ENCODE measurements at regions not wholly inside any gene's neighbourhood (a gene's known extent, or its start where the extent isn't known, plus 50 kb on each side); places are given as distances from the start of the nearest gene placed in this dataset.

DNA sequence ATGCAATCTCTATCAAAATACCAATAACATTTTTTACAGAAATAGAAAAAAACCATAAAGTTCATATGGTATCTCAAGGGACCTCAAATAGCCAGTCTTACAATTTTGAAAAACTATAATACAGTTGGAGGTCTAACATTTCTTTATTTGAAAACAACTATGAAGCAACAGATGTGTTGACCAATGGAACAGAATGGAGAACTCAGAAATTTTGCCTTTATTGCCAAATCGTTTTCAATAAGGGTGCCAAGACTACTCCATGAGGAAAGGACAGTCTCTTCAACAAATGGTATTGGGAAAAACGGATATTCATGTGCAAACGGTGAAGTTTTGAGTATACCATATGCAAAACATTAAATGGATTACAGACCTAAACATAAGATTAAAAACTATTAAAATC lies 470.8 kb upstream of the DPP6 start:
- FAIRE-seq, result no peak
- no peak for TF ChIP-seq TAF1 (IDR thresholded peaks at IDR 0.05; ENCODE audit: borderline replicate concordance, low read depth, low read length)
- no peak for DNase-seq (ENCODE audit: insufficient read length)

GRCh38 chr7:153584132-153584531 lies 468.1 kb upstream of the DPP6 start:
- DNase-seq (ENCODE audit: insufficient read length), result no peak
- FAIRE-seq, result no peak
- no peak for TF ChIP-seq POLR2A (IDR thresholded peaks at IDR 0.05; ENCODE audit: low read depth, low read length)
- no peak for TF ChIP-seq POLR2AphosphoS5 (IDR thresholded peaks at IDR 0.05; ENCODE audit: low read depth, low read length)
- TF ChIP-seq TAF1 (IDR thresholded peaks at IDR 0.05; ENCODE audit: borderline replicate concordance, low read depth, low read length), result no peak

GRCh38 chr7:153588586-153588985 lies 463.6 kb upstream of the DPP6 start:
- TF ChIP-seq POLR2A (IDR thresholded peaks at IDR 0.05; ENCODE audit: low read depth, low read length), result no peak
- TF ChIP-seq POLR2AphosphoS5 (IDR thresholded peaks at IDR 0.05; ENCODE audit: low read depth, low read length), result no peak
- no peak for TF ChIP-seq TAF1 (IDR thresholded peaks at IDR 0.05; ENCODE audit: borderline replicate concordance, low read depth, low read length)
- DNase-seq (ENCODE audit: insufficient read length) (no peak), FAIRE-seq (no peak)

DNA sequence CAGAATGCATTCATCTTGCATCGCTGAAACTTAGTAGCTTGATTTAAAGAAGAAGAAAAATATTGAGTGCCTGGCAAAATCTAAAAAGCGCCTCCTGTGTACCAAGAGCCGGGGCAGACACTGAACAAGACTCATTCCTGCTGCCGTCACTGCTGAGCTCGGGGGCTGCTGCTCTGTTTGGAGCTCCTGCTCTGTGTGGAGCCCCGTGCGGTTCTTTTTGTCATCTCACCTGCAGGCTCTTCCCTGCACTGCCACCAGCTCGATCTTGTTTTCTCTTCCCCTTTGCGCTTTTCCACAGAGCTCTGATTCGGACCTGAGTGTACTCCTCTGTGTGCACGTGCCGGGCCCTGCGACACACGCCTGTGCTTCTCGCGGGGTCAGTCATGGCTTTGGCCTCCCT lies 462.1 kb upstream of the DPP6 start:
- no peak for FAIRE-seq
- TF ChIP-seq POLR2AphosphoS5 (IDR thresholded peaks at IDR 0.05; ENCODE audit: low read depth, low read length) (no peak), TAF1 (IDR thresholded peaks at IDR 0.05; ENCODE audit: borderline replicate concordance, low read depth, low read length) (no peak), POLR2A (IDR thresholded peaks at IDR 0.05; ENCODE audit: low read depth, low read length) (no peak)
- no peak for DNase-seq (ENCODE audit: insufficient read length)

DNA sequence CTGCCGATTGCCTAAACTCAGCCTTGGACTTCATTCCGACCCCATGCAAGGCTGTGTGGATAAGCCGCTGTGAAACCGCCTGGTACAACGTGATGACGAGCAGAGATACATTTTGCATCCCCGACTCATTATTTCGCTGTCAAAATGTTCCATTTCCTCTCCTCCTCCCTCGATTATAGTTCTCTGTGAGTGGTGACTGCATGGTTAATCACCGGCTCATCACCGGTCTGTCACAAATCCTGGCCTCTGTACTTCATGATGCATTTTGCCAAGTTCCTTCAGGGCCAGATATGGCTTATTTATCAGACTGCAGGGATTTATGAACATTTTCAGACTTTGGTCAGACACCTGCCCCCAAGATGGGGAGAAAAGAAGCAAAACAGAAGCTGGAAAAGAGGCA lies 461.6 kb upstream of the DPP6 start:
- no peak for DNase-seq (ENCODE audit: insufficient read length)
- no peak for TF ChIP-seq POLR2A (IDR thresholded peaks at IDR 0.05; ENCODE audit: low read depth, low read length)
- TF ChIP-seq TAF1 (IDR thresholded peaks at IDR 0.05; ENCODE audit: borderline replicate concordance, low read depth, low read length), result no peak
- TF ChIP-seq POLR2AphosphoS5 (IDR thresholded peaks at IDR 0.05; ENCODE audit: low read depth, low read length), result no peak
- FAIRE-seq, result no peak

GRCh38 chr7:153607354-153607753 lies 444.8 kb upstream of the DPP6 start:
- TF ChIP-seq TAF1 (IDR thresholded peaks at IDR 0.05; ENCODE audit: borderline replicate concordance, low read depth, low read length) (no peak), POLR2AphosphoS5 (IDR thresholded peaks at IDR 0.05; ENCODE audit: low read depth, low read length) (no peak)
- no peak for DNase-seq (ENCODE audit: insufficient read length)
- no peak for FAIRE-seq

GRCh38 chr7:153616711-153617325 lies 435.4 kb upstream of the DPP6 start:
- FAIRE-seq (no peak), DNase-seq (ENCODE audit: insufficient read length) (no peak)
- TF ChIP-seq TAF1 (IDR thresholded peaks at IDR 0.05; ENCODE audit: borderline replicate concordance, low read depth, low read length), result no peak
- TF ChIP-seq POLR2A (IDR thresholded peaks at IDR 0.05; ENCODE audit: low read depth, low read length), result no peak
- TF ChIP-seq POLR2AphosphoS5 (IDR thresholded peaks at IDR 0.05; ENCODE audit: low read depth, low read length), result no peak

DNA sequence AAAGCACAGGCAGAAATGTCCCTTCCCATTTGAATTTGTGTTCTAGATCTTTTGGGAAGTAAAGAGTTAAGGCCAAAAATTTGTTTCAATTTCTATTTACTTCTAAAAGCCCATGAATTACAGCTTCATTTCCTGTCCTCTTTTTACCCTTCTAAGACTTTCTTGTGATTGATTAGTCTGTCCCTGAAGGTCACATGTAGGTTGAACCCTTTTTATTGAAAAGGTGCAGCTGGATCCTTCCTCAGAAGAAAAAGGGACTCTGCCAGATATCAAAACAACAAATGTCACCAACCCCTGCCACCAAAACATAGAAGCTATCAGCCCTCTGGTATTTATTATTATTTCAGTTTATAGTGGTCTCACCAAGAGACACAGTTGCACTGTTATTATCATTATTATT lies 424.9 kb upstream of the DPP6 start:
- FAIRE-seq (no peak), DNase-seq (ENCODE audit: insufficient read length) (no peak)
- TF ChIP-seq POLR2A (IDR thresholded peaks at IDR 0.05; ENCODE audit: low read depth, low read length) (no peak), TAF1 (IDR thresholded peaks at IDR 0.05; ENCODE audit: borderline replicate concordance, low read depth, low read length) (no peak), POLR2AphosphoS5 (IDR thresholded peaks at IDR 0.05; ENCODE audit: low read depth, low read length) (no peak)

DNA sequence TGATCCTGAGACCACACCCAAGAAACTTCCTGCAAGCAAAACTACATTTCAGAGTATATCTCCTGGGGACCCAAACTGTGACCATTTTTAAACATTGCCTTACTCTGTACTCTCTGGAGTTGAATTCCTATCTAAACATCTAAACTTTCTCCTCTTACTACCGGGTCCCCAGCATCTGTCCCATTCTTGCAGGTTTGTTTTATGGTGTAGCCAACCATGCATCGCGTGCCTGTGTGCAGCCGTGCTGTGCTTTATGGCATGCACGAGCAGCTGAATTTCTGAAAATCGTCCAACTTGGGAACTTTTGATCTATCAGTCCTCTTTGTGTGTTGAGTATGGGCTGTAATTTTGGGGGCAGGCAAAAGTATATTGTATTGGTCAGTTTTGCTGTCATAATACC lies 423.8 kb upstream of the DPP6 start:
- TF ChIP-seq TAF1 (IDR thresholded peaks at IDR 0.05; ENCODE audit: borderline replicate concordance, low read depth, low read length) (no peak), POLR2AphosphoS5 (IDR thresholded peaks at IDR 0.05; ENCODE audit: low read depth, low read length) (no peak), POLR2A (IDR thresholded peaks at IDR 0.05; ENCODE audit: low read depth, low read length) (no peak)
- DNase-seq (ENCODE audit: insufficient read length), result no peak
- FAIRE-seq, result no peak

DNA sequence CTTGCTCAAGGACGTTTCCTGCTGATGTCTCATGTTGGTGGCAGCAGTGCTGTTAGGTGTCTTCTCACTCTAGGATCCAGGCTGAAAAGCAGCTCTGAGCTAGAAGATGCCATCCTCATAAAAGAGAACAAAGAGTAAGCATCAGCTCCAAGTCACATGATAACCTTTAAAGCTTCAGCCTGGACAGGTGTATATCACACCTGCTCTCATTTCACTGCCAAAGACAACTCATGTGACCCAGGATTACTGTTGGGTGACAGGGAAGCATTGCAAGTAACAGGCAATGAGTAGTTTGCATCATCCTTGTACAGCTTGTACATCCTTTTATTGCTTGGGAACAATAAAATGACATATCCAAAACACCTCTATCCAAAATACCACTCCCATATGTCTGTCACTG lies 423.4 kb upstream of the DPP6 start:
- DNase-seq (ENCODE audit: insufficient read length) (no peak), FAIRE-seq (no peak)
- TF ChIP-seq POLR2AphosphoS5 (IDR thresholded peaks at IDR 0.05; ENCODE audit: low read depth, low read length) (no peak), TAF1 (IDR thresholded peaks at IDR 0.05; ENCODE audit: borderline replicate concordance, low read depth, low read length) (no peak), POLR2A (IDR thresholded peaks at IDR 0.05; ENCODE audit: low read depth, low read length) (no peak)

DNA sequence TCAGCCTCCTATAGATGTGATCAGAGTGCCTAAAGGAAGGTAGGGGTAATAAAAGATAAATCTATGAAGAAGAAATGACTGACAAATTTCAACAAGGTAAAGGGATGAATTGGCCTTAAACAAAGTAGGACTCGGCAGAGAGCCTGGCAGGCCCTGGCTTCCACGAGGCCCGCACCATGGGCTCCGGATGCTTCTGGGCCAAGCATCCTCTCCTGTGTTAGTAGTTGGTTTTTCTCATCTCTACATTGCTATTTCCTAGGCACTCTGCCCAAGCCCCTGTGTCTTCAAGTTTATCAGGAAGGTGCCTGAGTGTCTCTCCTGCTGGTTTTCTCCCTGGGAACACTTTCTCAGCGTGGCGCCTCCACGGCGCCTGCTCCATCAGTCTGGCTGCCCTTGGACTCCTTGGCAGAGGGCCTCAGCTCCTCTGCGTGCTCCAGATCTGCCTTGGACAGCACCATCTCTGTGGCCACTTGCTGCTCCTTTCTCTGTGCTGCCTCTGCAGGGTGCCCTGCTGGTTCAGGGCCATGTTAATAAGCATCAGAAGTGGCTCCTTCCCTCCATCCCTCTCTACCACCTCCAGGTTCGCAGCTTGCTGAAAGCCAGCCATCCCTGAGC lies 413.3 kb upstream of the DPP6 start:
- TF ChIP-seq POLR2AphosphoS5 (IDR thresholded peaks at IDR 0.05; ENCODE audit: low read depth, low read length) (no peak), POLR2A (IDR thresholded peaks at IDR 0.05; ENCODE audit: low read depth, low read length) (no peak), TAF1 (IDR thresholded peaks at IDR 0.05; ENCODE audit: borderline replicate concordance, low read depth, low read length) (no peak)
- FAIRE-seq, result no peak
- no peak for DNase-seq (ENCODE audit: insufficient read length)

- FAIRE-seq, result no peak
- TF ChIP-seq POLR2AphosphoS5 (IDR thresholded peaks at IDR 0.05; ENCODE audit: low read depth, low read length) (no peak), TAF1 (IDR thresholded peaks at IDR 0.05; ENCODE audit: borderline replicate concordance, low read depth, low read length) (no peak), POLR2A (IDR thresholded peaks at IDR 0.05; ENCODE audit: low read depth, low read length) (no peak)
- no peak for DNase-seq (ENCODE audit: insufficient read length)
Observed at GRCh38 chr7:153640586-153640985, 411.6 kb upstream of the DPP6 start.
